Kidney epithelial cell (primary cell): ENCODE measurements at regions not wholly inside any gene's neighbourhood (a gene's known extent, or its start where the extent isn't known, plus 50 kb on each side); places are given as distances from the start of the nearest gene placed in this dataset.

ENCODE experiments used
- DNase-seq: peaks from one replicate; pipeline ENCODE4 v3.0.0-alpha.2; 2010; ENCODE audit warnings: low read depth
- H3K27me3 ChIP-seq: 2 replicates; pipeline ENCODE4 v1.6.0; 2011; ENCODE audit warnings: low read length; ENCODE audit not compliant: control insufficient read depth, insufficient read depth
- H3K36me3 ChIP-seq: 2 replicates; pipeline ENCODE4 v1.5.1; 2011; ENCODE audit warnings: low read length; ENCODE audit not compliant: control insufficient read depth, insufficient read depth
- H3K4me3 ChIP-seq: 2 replicates; pipeline ENCODE4 v1.5.1; 2011; ENCODE audit warnings: low read depth, mild to moderate bottlenecking, control low read depth, low read length
- CTCF ChIP-seq: IDR thresholded peaks from 2 replicates; pipeline ENCODE4 v1.5.1; 2011; ENCODE audit warnings: mild to moderate bottlenecking, moderate library complexity, low read length, control low read depth, inconsistent platforms; ENCODE audit not compliant: insufficient read depth, poor library complexity, severe bottlenecking

DNA sequence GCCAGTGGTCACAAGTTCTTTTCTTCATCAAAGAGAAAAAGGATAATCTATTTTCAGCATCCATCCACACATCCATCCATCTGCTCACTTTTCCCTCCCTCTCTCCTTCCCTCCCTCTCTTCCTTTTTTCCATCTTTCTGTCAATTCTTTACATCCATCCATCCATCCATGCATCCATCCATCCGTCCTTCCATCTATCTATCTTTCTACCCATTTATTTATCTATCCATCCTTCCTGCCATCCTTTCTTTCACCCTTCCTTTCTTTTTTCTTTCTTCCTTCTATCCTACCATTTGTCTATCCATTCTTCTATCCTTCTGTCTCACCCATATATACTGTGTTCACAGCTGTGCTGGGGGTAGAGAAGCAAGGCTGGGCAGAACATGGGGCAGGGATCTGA lies 212.4 kb upstream of the GALNT2 start:
- no peak for DNase-seq
- TF ChIP-seq CTCF = no peak
- no peak overlapping the region for H3K4me3 ChIP-seq
- H3K27me3 ChIP-seq = peaks cover 3% of the 10 kb centered on the region
- no peaks in the 10 kb centered on the region for H3K36me3 ChIP-seq

DNA sequence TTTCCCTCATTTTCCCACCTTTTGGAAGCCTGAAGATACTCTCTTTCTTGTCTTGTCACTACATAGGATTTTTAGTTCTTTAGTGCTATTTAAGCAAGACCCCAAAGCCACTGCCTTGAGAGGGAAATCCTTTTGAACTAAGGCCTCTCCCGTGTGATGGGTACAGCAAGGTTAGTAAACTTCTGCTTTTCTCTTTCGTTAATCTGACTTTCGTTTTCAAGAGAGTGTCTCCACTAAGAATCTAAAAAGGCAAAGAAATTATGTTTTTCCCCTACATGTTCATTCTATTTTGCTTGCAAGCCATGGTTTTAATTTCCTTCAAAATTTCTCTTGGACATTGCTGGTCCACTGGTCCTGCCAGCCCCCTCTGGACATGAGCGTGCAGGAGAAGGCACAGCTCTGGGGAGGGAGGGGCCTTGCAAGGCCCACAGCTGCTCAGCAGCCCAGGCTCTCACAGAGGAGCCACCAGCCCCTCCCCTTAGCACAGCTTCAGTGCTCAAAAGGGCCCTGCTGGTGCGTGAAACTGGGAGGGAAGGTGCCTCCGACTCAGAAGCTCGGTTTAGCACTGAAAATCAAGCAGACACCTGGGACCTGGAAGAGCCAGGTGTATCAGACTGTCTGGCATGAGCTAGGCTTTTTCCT lies 210.9 kb upstream of the GALNT2 start:
- no peak overlapping the region for H3K4me3 ChIP-seq
- no peaks in the 10 kb centered on the region for H3K27me3 ChIP-seq
- H3K36me3 ChIP-seq = no peaks in the 10 kb centered on the region
- no peak for TF ChIP-seq CTCF
- no peak for DNase-seq

GRCh38 chr1:229857585-229857984 lies 209.5 kb upstream of the GALNT2 start:
- no peak for TF ChIP-seq CTCF
- no peaks in the 10 kb centered on the region for H3K36me3 ChIP-seq
- H3K27me3 ChIP-seq = no peaks in the 10 kb centered on the region
- DNase-seq = no peak
- H3K4me3 ChIP-seq = no peak overlapping the region

- H3K27me3 ChIP-seq = peaks cover 5% of the 10 kb centered on the region
- no peaks in the 10 kb centered on the region for H3K36me3 ChIP-seq
- TF ChIP-seq CTCF = no peak
- H3K4me3 ChIP-seq = no peak overlapping the region
- DNase-seq = no peak
Observed at GRCh38 chr1:229859026-229859425, 208.0 kb upstream of the GALNT2 start.

GRCh38 chr1:229860926-229861325 lies 206.1 kb upstream of the GALNT2 start:
- Histone ChIP-seq H3K36me3 (no peaks in the 10 kb centered on the region), H3K4me3 (no peak overlapping the region), H3K27me3 (peaks cover 8% of the 10 kb centered on the region)
- no peak for TF ChIP-seq CTCF
- DNase-seq = no peak
